Activated gamma-delta T cell treated with anti-CD3 and anti-CD28 coated beads, Interleukin-2, amount 50 U/mL, for 16 hours (primary cell): ENCODE measurements at regions not wholly inside any gene's neighbourhood (a gene's known extent, or its start where the extent isn't known, plus 50 kb on each side); places are given as distances from the start of the nearest gene placed in this dataset.
"Not testable (repeated sequence)": the region's sequence is repeated elsewhere in the genome, so short reads cannot be mapped to it uniquely, and the experiment has no call there.

ENCODE experiments used
- DNase-seq: peaks from one replicate; pipeline ENCODE4 v3.0.0-alpha.2; 2020; ENCODE audit warnings: low read depth

GRCh38 chr1:94769551-94769950, 50.6 kb upstream of the SLC44A3 start:
- no peak for DNase-seq

GRCh38 chr1:94768036-94768435, 52.1 kb upstream of the SLC44A3 start:
- no peak for DNase-seq

- DNase-seq = no peak
These were observed 54.2 kb upstream of the SLC44A3 start for GRCh38 chr1:94765958-94766357.

GRCh38 chr1:94759188-94759587, 61.0 kb upstream of the SLC44A3 start:
- DNase-seq = no peak

- DNase-seq = no peak
These were observed 62.2 kb upstream of the SLC44A3 start for GRCh38 chr1:94757931-94758330.

DNA sequence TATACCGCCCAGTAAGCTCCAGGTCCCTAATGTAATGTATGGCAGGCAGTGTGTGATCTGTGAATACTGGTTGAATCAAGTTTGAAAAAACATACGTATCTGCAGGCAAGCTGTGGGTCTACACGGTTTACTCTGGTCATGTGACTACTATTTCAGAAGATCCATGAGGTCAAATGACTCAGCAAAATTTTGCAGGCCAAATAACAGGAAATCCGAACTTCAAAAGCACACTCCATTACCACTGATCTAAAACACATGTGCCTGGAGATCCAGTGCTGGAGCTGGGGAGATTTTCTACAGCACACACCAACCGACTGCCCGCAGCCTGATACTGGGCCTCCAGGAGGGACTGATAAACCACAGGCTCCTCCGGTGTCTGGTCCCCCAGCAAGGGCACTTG, 64.5 kb upstream of the SLC44A3 start:
- DNase-seq = no peak

DNA sequence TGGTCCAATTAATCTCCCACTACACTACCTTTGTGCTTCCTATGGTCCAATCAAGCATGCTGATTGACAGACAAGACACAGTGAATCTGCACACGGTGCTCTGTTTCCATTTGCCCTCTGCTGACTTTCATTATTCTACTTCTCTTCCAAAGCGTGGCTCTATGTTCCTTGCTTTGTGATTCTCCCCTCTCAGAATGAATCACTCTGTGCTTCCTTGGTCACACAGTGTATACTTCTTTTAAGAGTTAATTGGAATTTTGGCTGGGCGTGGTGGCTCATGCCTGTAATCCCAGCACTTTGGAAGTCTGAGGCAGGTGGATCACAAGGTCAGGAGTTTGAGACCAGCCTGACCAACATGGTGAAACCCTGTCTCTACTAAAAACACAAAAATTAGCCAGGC, 65.1 kb upstream of the SLC44A3 start:
- not testable (repeated sequence) for DNase-seq

- DNase-seq = no peak
These were observed 65.6 kb upstream of the SLC44A3 start for GRCh38 chr1:94754570-94754969.

DNA sequence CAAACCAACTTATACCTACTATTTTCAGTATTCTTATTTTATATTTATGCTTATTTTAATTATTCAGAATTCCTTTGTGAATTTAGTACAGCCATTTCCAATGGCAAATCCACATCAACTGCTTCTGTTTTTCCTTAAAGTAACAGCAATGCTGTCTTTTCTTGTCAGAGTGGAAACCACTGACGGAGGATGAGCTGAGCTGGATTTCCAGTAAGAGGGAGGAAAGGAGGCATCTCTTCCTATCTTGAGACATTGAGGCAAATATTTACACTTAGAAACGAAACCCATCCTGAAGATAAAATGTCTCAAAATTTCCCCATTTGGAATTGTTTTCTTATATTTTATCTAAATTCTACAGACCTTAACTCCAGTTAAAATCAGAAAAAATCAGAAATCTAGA, 66.1 kb upstream of the SLC44A3 start:
- DNase-seq = no peak

- no peak for DNase-seq
These were observed 66.8 kb upstream of the SLC44A3 start for GRCh38 chr1:94753171-94753972.

- not testable (repeated sequence) for DNase-seq
These were observed 68.7 kb upstream of the SLC44A3 start for GRCh38 chr1:94751483-94751882.

DNA sequence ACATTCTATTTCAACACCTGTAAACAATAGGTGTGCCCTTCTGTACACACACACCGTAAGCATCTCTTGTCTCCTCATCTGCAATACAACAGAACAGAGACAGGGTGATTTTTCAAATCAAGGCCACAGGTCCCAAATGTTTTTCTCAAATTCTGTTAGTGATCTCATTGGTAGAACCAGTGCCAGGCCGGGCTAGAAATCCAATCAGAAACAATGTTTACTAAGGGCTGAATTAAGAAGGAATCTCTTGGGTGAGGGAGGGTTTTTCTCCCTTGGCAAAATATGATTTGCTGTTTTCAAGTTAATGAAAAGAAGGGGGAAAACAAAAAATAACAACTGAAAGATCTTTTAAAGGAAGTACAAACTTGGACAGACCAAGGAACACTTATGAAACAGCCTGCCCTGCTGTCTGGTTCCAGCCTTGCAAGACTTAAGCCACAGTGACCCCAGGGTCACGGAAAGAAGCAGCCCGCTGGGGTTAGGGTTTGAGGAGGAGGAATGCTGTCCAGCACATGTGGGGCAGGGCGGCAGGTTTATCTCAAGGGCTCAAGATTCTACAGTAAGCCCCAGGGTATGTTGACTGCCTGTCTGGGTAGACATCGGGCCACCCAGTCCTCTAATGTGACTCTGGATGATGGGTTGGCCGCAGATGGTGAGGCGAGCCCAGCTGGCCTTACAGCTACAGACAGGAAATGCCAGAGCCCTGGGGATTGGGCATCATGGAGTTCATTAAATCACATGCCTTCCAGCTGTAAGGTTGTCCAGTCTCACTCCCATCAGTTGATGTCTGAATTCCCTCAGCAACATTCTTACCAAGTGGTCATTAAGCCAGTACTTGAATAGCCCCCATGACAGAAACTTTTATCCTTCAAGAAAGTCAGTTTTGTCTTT, 73.3 kb upstream of the SLC44A3 start:
- DNase-seq = no peak

DNA sequence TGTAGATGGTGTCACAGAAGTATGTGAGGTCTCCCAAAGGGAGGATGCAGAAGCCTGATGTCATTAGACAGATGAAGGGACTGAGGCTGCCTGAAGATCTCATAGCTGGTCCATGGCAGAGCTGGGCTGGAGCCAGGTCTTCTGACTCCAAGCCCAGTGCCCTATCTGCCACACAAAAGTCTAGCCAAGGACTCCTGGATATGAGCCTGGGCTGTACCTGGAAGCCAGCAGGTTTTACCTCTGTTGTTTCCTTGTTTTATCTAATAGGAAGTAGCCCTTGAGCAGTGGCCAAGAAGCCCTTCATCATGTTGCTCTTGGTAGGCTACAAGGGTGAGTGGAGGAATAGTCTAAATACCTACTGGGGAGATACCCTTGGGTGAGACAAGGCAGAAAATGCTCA, 74.4 kb upstream of the SLC44A3 start:
- DNase-seq = no peak

GRCh38 chr1:94743862-94744261, 76.3 kb upstream of the SLC44A3 start:
- DNase-seq = no peak

GRCh38 chr1:94741996-94742395, 78.2 kb upstream of the SLC44A3 start:
- no peak for DNase-seq

- no peak for DNase-seq
These were observed 78.6 kb upstream of the SLC44A3 start for GRCh38 chr1:94741510-94741909.

- DNase-seq = no peak
These were observed 80.6 kb upstream of the SLC44A3 start for GRCh38 chr1:94739521-94740061.

DNA sequence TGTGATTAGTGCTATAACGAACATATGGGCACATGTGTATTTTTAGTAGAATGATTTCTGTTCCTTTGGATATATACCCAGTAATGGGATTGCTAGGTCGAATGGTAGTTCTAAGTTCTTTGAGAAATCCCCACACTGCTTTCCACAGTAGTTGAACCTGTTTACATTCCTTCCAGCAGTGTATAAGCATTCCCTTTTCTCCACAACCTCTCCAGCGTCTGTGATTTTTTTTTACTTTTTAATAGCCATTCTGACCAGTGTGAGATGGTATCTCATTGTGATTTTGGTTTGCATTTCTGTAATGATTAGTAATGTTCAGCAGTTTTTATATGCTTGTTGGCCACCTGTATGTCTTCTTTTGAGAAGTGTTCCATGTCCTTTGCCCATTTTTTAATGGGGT, 81.8 kb upstream of the SLC44A3 start:
- DNase-seq = no peak

- DNase-seq = no peak
These were observed 82.8 kb upstream of the SLC44A3 start for GRCh38 chr1:94737124-94737998.

DNA sequence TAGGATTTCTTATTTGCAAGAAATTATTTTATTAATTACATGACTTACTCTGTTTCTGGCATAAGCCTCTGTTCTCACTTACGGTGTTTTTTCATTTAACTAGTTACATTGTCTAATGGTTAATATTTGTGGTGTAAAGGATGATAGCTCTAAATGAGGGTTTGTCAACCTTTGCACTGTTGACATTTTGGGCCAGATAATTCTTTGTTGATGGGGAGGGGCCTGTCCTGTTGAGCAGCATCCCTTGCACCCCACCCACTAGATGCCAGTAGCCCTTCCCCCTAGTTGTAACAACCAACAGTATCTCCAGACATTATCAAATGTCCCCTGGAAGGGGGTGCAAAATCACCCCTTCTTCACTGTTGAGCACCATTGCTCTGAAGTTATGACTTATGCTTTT, 83.6 kb upstream of the SLC44A3 start:
- no peak for DNase-seq

DNA sequence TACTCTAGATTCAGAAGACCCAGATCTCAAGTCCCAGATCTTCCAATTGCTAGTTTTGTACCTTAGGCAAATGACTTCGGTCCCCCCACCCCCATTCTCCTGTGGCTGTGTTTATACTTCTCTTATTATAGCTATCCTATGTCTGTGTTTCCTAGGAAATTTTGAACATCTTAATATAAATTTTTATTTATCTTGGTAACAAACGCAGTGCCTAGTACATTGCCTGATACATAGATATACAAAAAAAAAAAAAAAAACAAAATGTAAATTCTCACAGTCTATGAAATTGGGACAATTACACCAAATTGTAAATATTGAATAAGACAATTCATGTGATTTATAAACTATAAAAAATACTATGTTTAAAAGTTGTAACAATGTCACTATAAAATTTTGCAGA, 84.1 kb upstream of the SLC44A3 start:
- no peak for DNase-seq
